GM12878 (cell line): ENCODE measurements at regions not wholly inside any gene's neighbourhood (a gene's known extent, or its start where the extent isn't known, plus 50 kb on each side); places are given as distances from the start of the nearest gene placed in this dataset.

Source experiments
- ATAC-seq: fragments of 200-7000 bp; cut with Tn5 transposase; 3 replicates; pipeline ENCODE4 v1.9.1; 2020; ENCODE audit warnings: mild to moderate bottlenecking, moderate library complexity
- BruUV-seq: library from RNA; stranded (reverse); fragments of 400-500 nt; replicated peaks from 2 replicates; lab custom pipeline; 2021; lab: Mats Ljungman, UMichigan
- CTCF ChIA-PET: fragments of 300-600 bp; sonication (Branson Sonifier 250); formaldehyde crosslinking; extraction: SDS; loops from one replicate; lab custom pipeline; 2021; ENCODE audit warnings: inconsistent platforms; lab: Yijun Ruan, JAX
- POLR2A ChIA-PET: fragments of 350-600 bp; formaldehyde crosslinking; extraction: SDS; loops from one replicate; lab custom pipeline; 2021; ENCODE audit warnings: inconsistent platforms; lab: Charles Lee
- RAD21 ChIA-PET: fragments of 300-600 bp; sonication (Branson Sonifier 250); formaldehyde crosslinking; loops from one replicate; lab custom pipeline; 2023; ENCODE audit warnings: antibody characterized with exemption; ENCODE audit not compliant: unreplicated experiment; lab: Charles Lee
- SMC1A ChIA-PET: fragments of 300-600 bp; sonication (Branson Sonifier 250); formaldehyde crosslinking; loops from one replicate; lab custom pipeline; 2023; ENCODE audit not compliant: unreplicated experiment, uncharacterized antibody; lab: Charles Lee
- DNase-seq: peaks from one replicate; pipeline ENCODE4 v3.0.0-alpha.2; 2011; ENCODE audit warnings: low read depth, low spot score
- FAIRE-seq: peaks from 3 replicates; lab custom pipeline; 2011; peaks lifted over from hg19 to GRCh38; lab: Jason Lieb, UNC
- H2AFZ ChIP-seq: 2 replicates; pipeline ENCODE4 v1.6.0; 2011; ENCODE audit warnings: low read depth, low read length, control low read depth; ENCODE audit not compliant: control insufficient read depth
- H3K27ac ChIP-seq: 2 replicates; pipeline ENCODE4 v1.5.1; 2011; ENCODE audit warnings: control low read depth; ENCODE audit not compliant: control insufficient read depth, insufficient read depth
- H3K27me3 ChIP-seq, 2 experiments: replicated peaks in 1 of 2; 2 replicates each; pipeline versions ENCODE4 v1.6.0 to v1.6.1; 2011; ENCODE audit warnings: low read length in 1 of 2; ENCODE audit not compliant: control insufficient read depth in 2 of 2, insufficient read depth in 2 of 2
- H3K36me3 ChIP-seq, 2 experiments: 2 replicates each; pipeline ENCODE4 v1.5.1; 2011; ENCODE audit warnings: low read length in 1 of 2; ENCODE audit not compliant: control insufficient read depth in 2 of 2, insufficient read depth in 2 of 2
- H3K4me1 ChIP-seq: 2 replicates; pipeline ENCODE4 v1.6.1; 2011; ENCODE audit warnings: mild to moderate bottlenecking, low read length, moderate library complexity, mixed read lengths; ENCODE audit not compliant: control insufficient read depth, insufficient read depth
- H3K4me2 ChIP-seq: 2 replicates; pipeline ENCODE4 v1.6.0; 2011; ENCODE audit warnings: control low read depth; ENCODE audit not compliant: control insufficient read depth, insufficient read depth
- H3K4me3 ChIP-seq: fragments of 200-600 bp; sonication (generic); 2 replicates; pipeline ENCODE4 v1.5.1; 2016
- H3K79me2 ChIP-seq: 2 replicates; pipeline ENCODE4 v1.6.0; 2011; ENCODE audit warnings: low read length; ENCODE audit not compliant: control insufficient read depth, insufficient read depth
- H3K9ac ChIP-seq: 2 replicates; pipeline ENCODE4 v1.8.0; 2011; ENCODE audit warnings: low read length, control low read depth, mixed read lengths; ENCODE audit not compliant: control insufficient read depth, insufficient read depth
- H3K9me3 ChIP-seq: replicated peaks from 3 replicates; pipeline ENCODE4 v1.5.1; 2011; ENCODE audit warnings: mild to moderate bottlenecking, low read length; ENCODE audit not compliant: control insufficient read depth, insufficient read depth
- H4K20me1 ChIP-seq: 2 replicates; pipeline ENCODE4 v1.6.0; 2011; ENCODE audit not compliant: control insufficient read depth, insufficient read depth
- BCL11A ChIP-seq: IDR thresholded peaks from 2 replicates; pipeline ENCODE4 v1.6.1; 2011; ENCODE audit warnings: low read depth, low read length
- CBFB ChIP-seq: IDR thresholded peaks from 2 replicates; pipeline ENCODE4 v1.6.1; 2016; ENCODE audit warnings: antibody characterized with exemption, low read depth
- E2F8 ChIP-seq: fragments of 450-650 bp; IDR thresholded peaks from 2 replicates; pipeline ENCODE4 v1.6.1; 2018; ENCODE audit warnings: mild to moderate bottlenecking, low read depth, moderate library complexity; ENCODE audit not compliant: partially characterized antibody
- EZH2 ChIP-seq: IDR thresholded peaks from 2 replicates; pipeline ENCODE4 v1.6.1; 2012; ENCODE audit warnings: low read depth, mild to moderate bottlenecking, control low read depth, inconsistent platforms, low read length, borderline replicate concordance; ENCODE audit not compliant: control insufficient read depth
- JUNB ChIP-seq: IDR thresholded peaks from 2 replicates; pipeline ENCODE4 v1.6.1; 2016; ENCODE audit warnings: antibody characterized with exemption, mild to moderate bottlenecking
- NFYA ChIP-seq: IDR thresholded peaks from 2 replicates; pipeline ENCODE4 v1.6.1; 2011; ENCODE audit warnings: low read depth, mild to moderate bottlenecking, low read length, improper control_type of control experiment, borderline replicate concordance
- NR2C2 ChIP-seq: IDR thresholded peaks from 2 replicates; pipeline ENCODE4 v1.6.1; 2011; ENCODE audit warnings: borderline replicate concordance, low read depth; ENCODE audit not compliant: control insufficient read depth, insufficient read length
- SKIL ChIP-seq: fragments of 450-650 bp; IDR thresholded peaks from 2 replicates; pipeline ENCODE4 v1.6.1; 2017; ENCODE audit warnings: mild to moderate bottlenecking, low read depth, inconsistent platforms; ENCODE audit not compliant: poor library complexity, severe bottlenecking
- TBL1XR1 ChIP-seq: IDR thresholded peaks from 2 replicates; pipeline ENCODE4 v1.6.1; 2012; ENCODE audit warnings: low read depth, low read length, improper control_type of control experiment
- USF2 ChIP-seq: IDR thresholded peaks from 2 replicates; pipeline ENCODE4 v1.6.1; 2011; ENCODE audit warnings: low read depth, low read length, improper control_type of control experiment, borderline replicate concordance
- WGBS: methylation state at CpG from one replicate; pipeline ENCODE4 v1.1.6; 2016; ENCODE audit warnings: low lambda C conversion rate; ENCODE audit not compliant: insufficient replicate concordance, insufficient coverage; ENCODE audit errors: missing lambda C conversion rate; 5-methylcytosine and 5-hydroxymethylcytosine counted together
- in situ Hi-C: fragments of 300-500 bp; cut with MboI; formaldehyde crosslinking; loops from 9 replicates; pipeline ENCODE4 v1.14.3; 2018; ENCODE audit warnings: mixed read lengths
- intact Hi-C: fragments of 100-400 bp; cut with micrococcal nuclease; formaldehyde crosslinking; loops from one replicate; pipeline ENCODE4 v1.14.2; 2022; ENCODE audit not compliant: unreplicated experiment

- TF ChIP-seq JUNB (no peak), CBFB (no peak), BCL11A (no peak), SKIL (no peak)
These were observed 189.2 kb downstream of the TOX3 start (continued) for GRCh38 chr16:52357711-52358110.

GRCh38 chr16:52353249-52353648, 193.7 kb downstream of the TOX3 start:
- Histone ChIP-seq H3K79me2 (no peaks in the 10 kb centered on the region), H4K20me1 (no peaks in the 10 kb centered on the region), H3K9ac (no peak overlapping the region), H3K4me3 (no peak overlapping the region), H2AFZ (no peak overlapping the region), H3K4me2 (no peak overlapping the region), H3K27me3 (no peaks in the 10 kb centered on the region), H3K9me3 (no peaks in the 10 kb centered on the region), H3K36me3 (no peaks in the 10 kb centered on the region), H3K27ac (no peak overlapping the region), H3K4me1 (no peaks in the 10 kb centered on the region)
- WGBS = 33% methylated on average over 1 of the region's 1 CpG
- in situ Hi-C loops = no loop called here
- intact Hi-C loops = no loop called here
- ChIA-PET RAD21 (no interaction called here), SMC1A (interaction anchor here (0.7 kb wide), 1 partner anchor 142 kb away, joined by 3 read pairs; no protein-coding TSS in a partner anchor), POLR2A (no interaction called here), CTCF (no interaction called here)
- ATAC-seq = no peak
- no peak for FAIRE-seq
- no TSS peak for BruUV-seq
- TF ChIP-seq NFYA (no peak), EZH2 (no peak), USF2 (no peak), E2F8 (no peak), NR2C2 (no peak), TBL1XR1 (no peak)
- DNase-seq = no peak
